ENCODE measurements at regions not wholly inside any gene's neighbourhood (a gene's known extent, or its start where the extent isn't known, plus 50 kb on each side); places are given as distances from the start of the nearest gene placed in this dataset.

GRCh38 chr15:47661661-47662180 is 55.6 kb upstream of the SEMA6D start:
- DNase-seq (ENCODE audit: low read depth in 2 of 2, low spot score in 1 of 2), result no peak

GRCh38 chr15:47663101-47663500 is 54.2 kb upstream of the SEMA6D start:
- no peak for DNase-seq (ENCODE audit: low read depth in 2 of 2, low spot score in 1 of 2)
